GM06990 (cell line): ENCODE measurements at regions not wholly inside any gene's neighbourhood (a gene's known extent, or its start where the extent isn't known, plus 50 kb on each side); places are given as distances from the start of the nearest gene placed in this dataset.

Experiments used
- DNase-seq: peaks from one replicate; pipeline ENCODE4 v3.0.0-alpha.2; 2011; ENCODE audit not compliant: insufficient read length; ENCODE audit errors: extremely low read depth
- H3K27me3 ChIP-seq: replicated peaks from 2 replicates; pipeline ENCODE4 v1.6.0; 2011; ENCODE audit warnings: low read length; ENCODE audit not compliant: control insufficient read depth, insufficient read depth
- H3K36me3 ChIP-seq: 2 replicates; pipeline ENCODE4 v1.5.1; 2011; ENCODE audit warnings: low read length; ENCODE audit not compliant: control insufficient read depth, insufficient read depth
- H3K4me3 ChIP-seq: replicated peaks from 2 replicates; pipeline ENCODE4 v1.5.1; 2011; ENCODE audit warnings: low read depth, mild to moderate bottlenecking, control low read depth, low read length
- TF ChIP-seq, protein P1 (sequence below): IDR thresholded peaks from 2 replicates; pipeline ENCODE4 v1.5.1; 2011; ENCODE audit warnings: low read length, control low read depth, mild to moderate bottlenecking, inconsistent platforms; ENCODE audit not compliant: insufficient read depth, poor library complexity, severe bottlenecking

DNA sequence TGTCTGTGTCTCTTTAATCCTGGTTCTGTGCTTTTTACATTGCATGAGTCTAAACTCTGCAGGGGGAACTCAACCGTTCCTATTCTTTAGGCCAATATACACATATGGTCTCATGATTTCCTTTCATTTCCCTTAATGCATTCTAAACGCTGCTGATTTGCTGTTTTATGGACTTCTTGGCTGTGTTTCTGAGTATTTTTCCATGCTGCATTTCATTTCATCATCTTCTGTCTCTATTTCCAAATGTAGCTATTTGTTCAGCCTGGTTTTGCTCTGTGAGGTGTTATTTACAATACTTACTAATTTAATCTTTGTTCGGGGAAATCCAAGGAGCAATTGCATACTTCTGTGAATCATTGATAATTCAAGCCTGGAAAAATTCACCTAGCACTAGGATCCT lies 897.2 kb downstream of the TSN start:
- no peaks in the 10 kb centered on the region for H3K36me3 ChIP-seq
- DNase-seq = no peak
- TF ChIP-seq, protein P1, sequence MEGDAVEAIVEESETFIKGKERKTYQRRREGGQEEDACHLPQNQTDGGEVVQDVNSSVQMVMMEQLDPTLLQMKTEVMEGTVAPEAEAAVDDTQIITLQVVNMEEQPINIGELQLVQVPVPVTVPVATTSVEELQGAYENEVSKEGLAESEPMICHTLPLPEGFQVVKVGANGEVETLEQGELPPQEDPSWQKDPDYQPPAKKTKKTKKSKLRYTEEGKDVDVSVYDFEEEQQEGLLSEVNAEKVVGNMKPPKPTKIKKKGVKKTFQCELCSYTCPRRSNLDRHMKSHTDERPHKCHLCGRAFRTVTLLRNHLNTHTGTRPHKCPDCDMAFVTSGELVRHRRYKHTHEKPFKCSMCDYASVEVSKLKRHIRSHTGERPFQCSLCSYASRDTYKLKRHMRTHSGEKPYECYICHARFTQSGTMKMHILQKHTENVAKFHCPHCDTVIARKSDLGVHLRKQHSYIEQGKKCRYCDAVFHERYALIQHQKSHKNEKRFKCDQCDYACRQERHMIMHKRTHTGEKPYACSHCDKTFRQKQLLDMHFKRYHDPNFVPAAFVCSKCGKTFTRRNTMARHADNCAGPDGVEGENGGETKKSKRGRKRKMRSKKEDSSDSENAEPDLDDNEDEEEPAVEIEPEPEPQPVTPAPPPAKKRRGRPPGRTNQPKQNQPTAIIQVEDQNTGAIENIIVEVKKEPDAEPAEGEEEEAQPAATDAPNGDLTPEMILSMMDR = no peak
- no peaks in the 10 kb centered on the region for H3K27me3 ChIP-seq
- no peak overlapping the region for H3K4me3 ChIP-seq

DNA sequence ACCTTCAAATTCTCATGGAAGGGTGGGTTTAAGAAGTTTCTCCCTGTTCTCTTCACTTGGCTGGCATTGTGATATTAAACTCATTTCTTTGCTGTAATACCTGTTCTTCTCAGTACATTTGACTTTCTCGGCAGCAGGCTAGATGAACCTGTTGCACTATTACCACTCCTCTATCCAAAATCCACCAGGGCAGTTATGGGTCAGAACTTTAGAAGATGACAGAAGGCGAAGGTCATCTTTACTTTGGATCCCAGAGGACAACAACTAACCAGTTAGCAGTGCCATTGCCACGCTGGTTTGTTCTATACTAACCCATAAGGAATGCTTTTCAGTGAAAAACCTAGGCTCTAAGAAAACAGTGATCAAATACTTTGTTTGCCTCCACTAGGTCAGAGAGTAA lies 901.0 kb downstream of the TSN start:
- DNase-seq = no peak
- Histone ChIP-seq H3K36me3 (no peaks in the 10 kb centered on the region), H3K27me3 (no peaks in the 10 kb centered on the region), H3K4me3 (no peak overlapping the region)
- TF ChIP-seq, protein P1 = no peak

DNA sequence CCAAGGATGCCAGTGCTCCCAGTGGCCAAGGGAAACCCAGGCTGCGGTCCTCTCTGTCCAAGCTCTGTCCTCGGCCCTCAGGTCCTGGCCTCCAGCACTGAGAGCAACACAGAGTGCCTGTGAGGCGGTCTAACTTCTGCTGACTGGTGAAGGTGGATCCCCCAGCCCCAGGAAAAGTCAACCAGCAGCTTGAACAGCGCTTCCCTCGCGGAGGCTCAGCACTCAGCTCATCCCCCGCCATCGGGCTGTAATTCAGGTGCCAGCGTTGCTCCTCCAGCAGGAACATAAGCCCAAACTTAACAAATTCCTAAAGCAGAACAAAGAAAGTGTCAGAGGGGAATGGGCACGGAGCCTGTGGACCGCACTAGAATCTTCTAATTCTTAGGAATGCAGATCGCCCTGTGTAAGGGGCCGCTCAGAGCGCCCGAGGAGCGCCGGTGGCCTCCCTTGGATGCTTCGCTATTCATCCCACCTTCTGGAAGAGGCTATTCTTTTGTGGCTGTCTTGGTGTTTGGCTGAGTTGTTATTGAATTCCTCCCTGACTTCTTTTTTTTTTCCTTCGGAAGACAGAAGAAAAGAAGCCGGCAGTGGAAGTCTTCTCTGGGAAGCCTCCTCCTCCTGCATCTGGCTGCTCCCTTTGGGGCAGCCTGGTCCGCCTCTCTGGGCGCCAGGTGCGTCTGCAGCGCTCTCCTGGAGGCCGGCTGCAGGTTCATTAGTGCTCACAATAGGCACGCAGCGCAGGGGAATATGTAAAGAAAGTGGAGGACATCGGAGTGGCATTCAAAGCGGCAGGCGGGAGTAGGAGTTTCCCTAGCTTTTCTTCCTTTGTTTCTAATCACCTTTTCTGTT lies 905.6 kb downstream of the TSN start:
- H3K27me3 ChIP-seq = no peaks in the 10 kb centered on the region
- H3K4me3 ChIP-seq = no peak overlapping the region
- no peak for DNase-seq
- TF ChIP-seq, protein P1 = no peak
- H3K36me3 ChIP-seq = no peaks in the 10 kb centered on the region

DNA sequence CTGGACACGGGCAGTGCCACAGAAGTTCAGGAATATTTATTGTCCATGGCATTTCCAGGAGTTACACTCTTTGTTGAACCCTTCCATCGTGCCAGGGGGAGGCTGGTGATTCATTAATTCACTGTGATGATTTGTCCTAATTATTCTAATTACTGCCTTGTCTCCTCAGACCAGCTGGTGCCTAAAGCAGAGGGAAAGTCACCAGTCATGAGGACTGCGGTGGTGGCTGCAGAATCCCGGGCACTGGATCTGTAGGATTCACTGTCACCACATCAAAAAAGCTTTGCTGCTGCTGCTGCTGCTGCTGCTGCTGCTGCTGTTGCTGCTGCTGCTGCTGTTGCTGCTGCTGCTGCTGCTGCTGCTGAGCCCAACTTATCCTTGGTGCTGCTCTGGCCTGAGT lies 908.2 kb downstream of the TSN start:
- Histone ChIP-seq H3K36me3 (no peaks in the 10 kb centered on the region), H3K4me3 (no peak overlapping the region), H3K27me3 (no peaks in the 10 kb centered on the region)
- DNase-seq = no peak
- TF ChIP-seq, protein P1 = no peak

DNA sequence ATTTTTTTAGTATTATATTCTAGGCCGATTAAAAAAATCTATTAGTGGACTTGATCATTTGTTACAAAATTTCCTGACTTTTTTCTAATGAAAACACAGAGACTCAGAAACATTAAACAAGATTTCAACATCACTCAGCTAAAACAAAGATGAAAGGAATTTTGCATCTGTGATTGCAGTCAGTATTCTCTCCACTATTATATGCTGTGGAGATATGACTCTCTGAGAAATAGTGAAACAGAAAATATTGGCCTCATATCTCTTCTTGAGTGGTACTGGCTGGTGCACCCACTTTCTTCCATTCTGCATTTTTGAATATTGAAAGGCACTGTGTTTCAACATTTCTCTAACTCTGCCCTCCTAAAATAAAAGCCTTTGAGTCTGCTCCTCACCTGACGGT lies 914.2 kb downstream of the TSN start:
- TF ChIP-seq, protein P1 = no peak
- no peaks in the 10 kb centered on the region for H3K36me3 ChIP-seq
- DNase-seq = no peak

DNA sequence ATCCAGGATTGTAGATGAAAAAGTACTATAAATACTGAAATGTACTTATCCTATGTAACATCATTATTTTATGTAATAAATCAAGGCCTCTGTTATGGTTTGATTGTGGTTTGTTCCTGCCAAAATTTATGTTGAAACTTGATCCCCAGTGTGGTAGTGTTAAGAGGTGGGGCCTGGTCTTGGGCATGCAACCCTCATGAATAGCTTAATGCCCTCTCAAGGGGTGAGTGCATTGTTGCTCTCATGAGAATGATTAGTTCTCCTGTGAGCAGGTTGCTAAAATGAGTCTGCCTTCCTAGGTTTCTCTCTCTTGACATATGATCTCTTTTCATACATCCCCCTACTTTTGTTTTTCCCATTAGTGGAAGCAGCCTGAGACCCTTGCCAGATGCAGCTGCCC lies 915.4 kb downstream of the TSN start:
- DNase-seq = no peak
- H3K4me3 ChIP-seq = no peak overlapping the region
- H3K27me3 ChIP-seq = no peaks in the 10 kb centered on the region
- no peaks in the 10 kb centered on the region for H3K36me3 ChIP-seq
- TF ChIP-seq, protein P1 = no peak

More for the DNA sequence above, 914.2 kb downstream of the TSN start:
- Histone ChIP-seq H3K27me3 (no peaks in the 10 kb centered on the region), H3K4me3 (no peak overlapping the region)
